GM18861 (cell line): ENCODE measurements at regions not wholly inside any gene's neighbourhood (a gene's known extent, or its start where the extent isn't known, plus 50 kb on each side); places are given as distances from the start of the nearest gene placed in this dataset.
"Not testable (repeated sequence)": the region's sequence is repeated elsewhere in the genome, so short reads cannot be mapped to it uniquely, and the experiment has no call there.

Experiments
- ATAC-seq: cut with Tn5 transposase; IDR thresholded peaks from one replicate; pipeline ENCODE4 v1.9.1; 2021; ENCODE audit not compliant: unreplicated experiment

DNA sequence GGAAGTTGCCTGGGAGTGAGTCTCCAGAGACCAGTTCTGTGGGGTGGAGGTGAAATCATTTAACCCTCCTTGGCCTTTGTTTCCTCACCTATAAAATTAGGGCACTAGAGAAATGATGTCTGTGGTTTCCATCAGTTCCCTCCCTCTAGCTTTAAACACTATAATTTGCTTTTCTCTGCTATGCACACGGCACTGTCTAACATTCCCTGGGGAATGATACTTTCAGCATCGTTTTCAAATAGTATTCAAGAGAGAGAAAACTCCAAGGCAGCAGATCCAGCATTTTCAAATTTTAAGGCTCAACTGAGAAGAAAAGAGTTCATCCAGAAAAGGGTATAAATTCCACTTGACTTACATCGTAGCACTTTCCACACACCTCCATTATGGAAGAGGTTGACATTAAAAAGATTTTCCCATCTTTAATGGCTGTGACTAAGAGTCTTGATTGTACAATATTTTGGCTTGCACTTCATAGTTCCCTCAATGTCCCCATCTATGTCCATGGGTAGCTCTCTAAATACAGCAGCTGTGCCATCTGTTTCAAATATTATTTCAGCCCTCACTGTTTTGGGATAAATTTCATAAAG is 137.7 kb upstream of the ZPLD1 start:
- no peak for ATAC-seq

- ATAC-seq, result peak; percentile 55
Measured at GRCh38 chr3:102299125-102299877, 135.5 kb upstream of the ZPLD1 start.

GRCh38 chr3:102301155-102301880 is 133.5 kb upstream of the ZPLD1 start:
- ATAC-seq, result no peak

GRCh38 chr3:102302020-102302419 is 132.8 kb upstream of the ZPLD1 start:
- ATAC-seq, result no peak

- ATAC-seq, result no peak
Measured at GRCh38 chr3:102304550-102304949, 130.3 kb upstream of the ZPLD1 start.

- no peak for ATAC-seq
Measured at GRCh38 chr3:102307442-102307841, 127.4 kb upstream of the ZPLD1 start.

- no peak for ATAC-seq
Measured at GRCh38 chr3:102329066-102329465, 105.7 kb upstream of the ZPLD1 start.

DNA sequence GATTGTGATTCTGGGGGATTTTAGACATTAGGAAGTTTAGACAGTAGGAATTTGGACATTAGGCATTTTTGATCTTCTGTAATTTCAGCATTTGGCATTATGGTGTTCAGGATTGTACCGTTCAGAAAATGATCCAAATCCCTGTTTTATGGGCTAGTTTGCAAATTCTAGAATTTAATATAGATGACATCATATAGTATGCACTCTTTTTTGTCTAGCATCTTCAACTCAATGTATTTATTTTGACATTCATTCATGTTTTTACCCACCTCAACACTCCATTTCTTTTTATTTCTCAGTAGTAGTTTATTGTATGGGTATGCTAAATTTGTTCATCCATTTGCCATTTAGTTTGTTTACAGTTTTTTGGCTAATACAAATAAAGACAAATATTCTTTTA is 105.3 kb upstream of the ZPLD1 start:
- ATAC-seq, result no peak

GRCh38 chr3:102332205-102332604 is 102.6 kb upstream of the ZPLD1 start:
- ATAC-seq, result no peak

DNA sequence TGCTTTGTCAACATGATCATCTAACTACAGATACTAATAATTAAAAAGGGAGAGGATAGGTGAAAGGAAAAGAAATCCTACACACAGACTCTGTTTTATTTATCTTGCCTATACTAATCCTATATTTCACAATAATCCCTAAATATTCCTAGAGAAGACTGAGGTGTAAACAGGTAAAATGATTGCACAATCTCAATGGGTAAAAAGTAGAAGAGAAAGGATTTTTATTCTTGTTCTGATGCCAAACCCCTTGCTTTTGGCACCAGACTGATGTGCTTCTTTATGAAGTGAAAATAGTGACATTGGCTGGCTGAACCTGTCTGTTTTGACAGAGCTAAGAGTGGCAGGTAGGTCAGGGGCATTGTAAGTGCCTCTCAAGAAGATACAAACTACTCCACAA is 101.9 kb upstream of the ZPLD1 start:
- no peak for ATAC-seq

DNA sequence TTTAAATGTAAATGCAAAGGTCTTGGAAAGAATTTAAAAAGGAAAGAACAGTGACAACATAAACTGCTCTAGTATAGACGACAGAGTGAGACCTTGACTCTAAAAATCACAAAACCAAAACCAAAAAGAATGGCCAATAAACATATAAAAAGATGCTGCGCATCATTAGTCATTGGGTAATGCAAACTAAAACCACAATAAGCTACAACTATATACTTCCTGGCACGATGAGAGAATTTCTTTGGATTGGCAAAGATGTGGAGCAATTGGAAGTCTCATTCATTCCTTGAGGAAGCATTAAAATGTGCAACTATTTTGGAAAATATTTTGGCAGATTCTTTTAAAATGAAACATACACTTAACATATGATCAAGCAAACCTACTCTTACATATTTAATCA is 98.7 kb upstream of the ZPLD1 start:
- ATAC-seq, result no peak

- ATAC-seq, result no peak
Measured at GRCh38 chr3:102339671-102340070, 95.1 kb upstream of the ZPLD1 start.

GRCh38 chr3:102346897-102347296 is 87.9 kb upstream of the ZPLD1 start:
- no peak for ATAC-seq

DNA sequence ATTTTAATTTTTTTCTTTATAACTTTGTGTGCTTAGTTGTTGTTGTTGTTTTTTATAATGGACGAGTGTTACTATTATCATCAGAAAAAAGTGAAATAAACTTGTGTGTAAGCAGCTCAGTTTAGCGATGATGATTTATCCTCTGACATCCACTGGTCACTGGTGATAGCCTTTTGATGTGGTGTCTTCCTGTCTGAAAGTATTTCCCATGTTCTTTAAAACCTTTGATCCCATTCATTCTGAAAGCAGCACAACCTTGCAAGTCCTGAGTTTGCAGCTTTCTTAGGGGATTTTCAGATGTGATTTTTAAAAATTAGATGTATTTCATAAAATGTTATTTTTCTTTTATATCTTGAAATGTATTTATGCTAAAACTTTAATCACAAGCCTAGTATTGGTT is 85.9 kb upstream of the ZPLD1 start:
- ATAC-seq, result no peak

GRCh38 chr3:102353148-102353547 is 81.7 kb upstream of the ZPLD1 start:
- no peak for ATAC-seq

DNA sequence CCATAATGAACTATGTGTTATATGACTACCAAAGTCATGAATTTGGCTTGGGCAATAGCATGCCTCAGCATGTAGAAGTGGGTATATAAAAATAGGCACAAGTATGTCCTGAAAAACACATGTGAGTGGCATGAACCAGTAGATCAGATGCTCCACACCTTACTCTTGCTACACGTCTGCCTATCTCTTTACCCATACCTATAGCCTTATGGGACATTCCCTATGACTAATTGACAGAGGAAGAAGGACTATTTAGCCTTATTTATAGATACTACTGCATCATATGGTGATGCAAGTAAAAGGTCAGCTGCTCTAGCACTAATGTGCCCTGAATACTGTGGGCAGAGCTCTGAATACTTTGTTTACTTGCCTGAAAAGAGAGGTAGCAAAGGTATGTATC is 81.0 kb upstream of the ZPLD1 start:
- no peak for ATAC-seq

- no peak for ATAC-seq
Measured at GRCh38 chr3:102354818-102355515, 79.8 kb upstream of the ZPLD1 start.

GRCh38 chr3:102356506-102356905 is 78.3 kb upstream of the ZPLD1 start:
- no peak for ATAC-seq

DNA sequence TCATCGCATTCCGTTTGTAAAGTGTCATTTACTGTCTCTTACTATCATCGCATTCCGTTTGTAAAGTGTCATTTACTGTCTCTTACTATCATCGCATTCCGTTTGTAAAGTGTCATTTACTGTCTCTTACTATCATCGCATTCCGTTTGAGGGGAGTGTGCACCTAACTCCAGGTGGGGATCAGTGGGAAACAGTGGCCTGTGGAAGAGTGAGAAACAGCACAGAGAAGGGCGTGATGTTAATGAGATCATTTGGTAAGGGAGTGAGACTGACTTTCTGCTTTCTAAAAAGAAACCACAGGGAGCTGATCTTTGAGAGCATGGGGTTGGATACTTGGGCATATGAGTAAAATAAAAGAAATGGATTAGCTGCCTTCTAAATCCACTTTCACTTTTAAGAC is 77.5 kb upstream of the ZPLD1 start:
- not testable (repeated sequence) for ATAC-seq

GRCh38 chr3:102360183-102360860 is 74.5 kb upstream of the ZPLD1 start:
- ATAC-seq, result no peak

DNA sequence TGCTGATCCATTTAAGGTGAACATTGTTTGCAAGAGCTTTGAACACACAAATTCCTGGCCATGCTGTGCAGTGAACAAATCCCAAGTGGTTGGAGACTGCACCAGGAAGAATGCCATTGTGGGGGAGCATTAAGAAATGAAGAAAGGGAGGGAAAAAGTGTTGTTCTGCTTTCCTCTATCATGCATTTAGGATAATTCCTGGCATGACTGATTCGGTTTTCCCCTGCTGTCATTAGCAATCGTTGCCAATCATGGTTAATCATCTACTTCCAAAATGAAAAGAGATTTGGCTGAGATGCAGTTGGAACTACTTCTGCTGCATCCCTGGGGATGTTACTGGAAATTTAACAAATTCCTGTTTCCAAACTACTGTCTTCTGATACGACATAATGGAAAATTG is 73.7 kb upstream of the ZPLD1 start:
- ATAC-seq, result no peak
